ENCODE measurements at regions not wholly inside any gene's neighbourhood (a gene's known extent, or its start where the extent isn't known, plus 50 kb on each side); places are given as distances from the start of the nearest gene placed in this dataset.

DNA sequence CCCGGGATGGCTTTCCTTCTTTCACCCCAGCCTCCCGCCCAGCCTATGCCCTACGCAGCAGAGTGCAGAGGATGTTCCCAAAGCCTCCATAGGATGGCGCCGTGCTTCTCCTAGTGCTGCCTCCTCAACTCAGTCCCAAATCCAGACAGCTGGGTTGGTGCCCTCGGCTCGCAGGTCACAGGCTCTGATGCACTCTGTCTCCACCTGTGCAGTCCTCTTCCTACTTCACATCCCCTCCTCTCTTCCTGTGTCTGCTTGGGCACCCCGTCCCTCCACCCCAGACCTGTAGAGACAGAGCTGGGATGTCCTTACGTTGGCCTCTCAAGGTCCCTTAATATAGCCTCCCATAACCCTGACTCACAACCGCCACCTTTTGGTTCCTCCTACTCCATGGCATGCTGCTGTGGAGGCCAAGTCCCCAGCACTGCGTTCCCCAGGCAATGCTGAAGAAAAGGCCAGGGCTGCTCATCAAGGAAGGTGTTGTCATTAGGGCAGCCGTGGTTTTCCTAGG lies 314.4 kb downstream of the GADD45G start:
- TF ChIP-seq TEAD4 (IDR thresholded peaks at IDR 0.05) (no peak), TAF1 (IDR thresholded peaks at IDR 0.05; ENCODE audit: low read depth) (no peak), EP300 (IDR thresholded peaks at IDR 0.05; ENCODE audit: borderline replicate concordance) (no peak), RAD21 (IDR thresholded peaks at IDR 0.05; ENCODE audit: low read depth) (peak; percentile 40; the same call in 1 of the 2 replicates), YY1 (IDR thresholded peaks at IDR 0.05; ENCODE audit: low read depth) (no peak), CREB1 (IDR thresholded peaks at IDR 0.05; ENCODE audit: low read depth) (no peak), ZBTB7A (IDR thresholded peaks at IDR 0.05; ENCODE audit: low read depth) (no peak), TCF12 (IDR thresholded peaks at IDR 0.05; ENCODE audit: low read depth) (no peak), EGR1 (IDR thresholded peaks at IDR 0.05) (no peak), FOXM1 (IDR thresholded peaks at IDR 0.05; ENCODE audit: borderline replicate concordance, low read depth) (no peak)
- TF ChIP-seq, protein P1, sequence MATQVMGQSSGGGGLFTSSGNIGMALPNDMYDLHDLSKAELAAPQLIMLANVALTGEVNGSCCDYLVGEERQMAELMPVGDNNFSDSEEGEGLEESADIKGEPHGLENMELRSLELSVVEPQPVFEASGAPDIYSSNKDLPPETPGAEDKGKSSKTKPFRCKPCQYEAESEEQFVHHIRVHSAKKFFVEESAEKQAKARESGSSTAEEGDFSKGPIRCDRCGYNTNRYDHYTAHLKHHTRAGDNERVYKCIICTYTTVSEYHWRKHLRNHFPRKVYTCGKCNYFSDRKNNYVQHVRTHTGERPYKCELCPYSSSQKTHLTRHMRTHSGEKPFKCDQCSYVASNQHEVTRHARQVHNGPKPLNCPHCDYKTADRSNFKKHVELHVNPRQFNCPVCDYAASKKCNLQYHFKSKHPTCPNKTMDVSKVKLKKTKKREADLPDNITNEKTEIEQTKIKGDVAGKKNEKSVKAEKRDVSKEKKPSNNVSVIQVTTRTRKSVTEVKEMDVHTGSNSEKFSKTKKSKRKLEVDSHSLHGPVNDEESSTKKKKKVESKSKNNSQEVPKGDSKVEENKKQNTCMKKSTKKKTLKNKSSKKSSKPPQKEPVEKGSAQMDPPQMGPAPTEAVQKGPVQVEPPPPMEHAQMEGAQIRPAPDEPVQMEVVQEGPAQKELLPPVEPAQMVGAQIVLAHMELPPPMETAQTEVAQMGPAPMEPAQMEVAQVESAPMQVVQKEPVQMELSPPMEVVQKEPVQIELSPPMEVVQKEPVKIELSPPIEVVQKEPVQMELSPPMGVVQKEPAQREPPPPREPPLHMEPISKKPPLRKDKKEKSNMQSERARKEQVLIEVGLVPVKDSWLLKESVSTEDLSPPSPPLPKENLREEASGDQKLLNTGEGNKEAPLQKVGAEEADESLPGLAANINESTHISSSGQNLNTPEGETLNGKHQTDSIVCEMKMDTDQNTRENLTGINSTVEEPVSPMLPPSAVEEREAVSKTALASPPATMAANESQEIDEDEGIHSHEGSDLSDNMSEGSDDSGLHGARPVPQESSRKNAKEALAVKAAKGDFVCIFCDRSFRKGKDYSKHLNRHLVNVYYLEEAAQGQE (IDR thresholded peaks at IDR 0.05; ENCODE audit: low read depth), result no peak
